ENCODE measurements at regions not wholly inside any gene's neighbourhood (a gene's known extent, or its start where the extent isn't known, plus 50 kb on each side); places are given as distances from the start of the nearest gene placed in this dataset.

- Histone ChIP-seq H2BK5ac (ENCODE audit: low read depth, low read length, poor library complexity, severe bottlenecking) (no peak overlapping the region), H3K4me1 (ENCODE audit: control insufficient read depth, insufficient read depth, low read length) (peaks cover 4% of the 10 kb centered on the region; the same call in 1 of the 2 replicates), H3K9me3 (ENCODE audit: control insufficient read depth, insufficient read depth, low read length) (peaks cover 5% of the 10 kb centered on the region; the same call in 1 of the 2 replicates), H3K56ac (ENCODE audit: extremely low read depth, insufficient read depth, low read length) (no peak overlapping the region), H2BK20ac (ENCODE audit: low read depth, low read length) (peak overlapping the region; percentile 42; the same call in 1 of the 2 replicates), H3K9ac (ENCODE audit: low read depth, low read length) (no peak overlapping the region), H3K9me1 (ENCODE audit: insufficient read depth, low read length) (no peaks in the 10 kb centered on the region), H3K23ac (ENCODE audit: low read depth, low read length) (no peak overlapping the region), H2BK120ac (ENCODE audit: low read depth, low read length) (no peak overlapping the region), H3K14ac (replicated peaks; ENCODE audit: low read depth, low read length) (no peak overlapping the region), H3K4me2 (ENCODE audit: low read depth, low read length) (no peak overlapping the region), H4K8ac (ENCODE audit: low read depth in 2 of 2, low read length in 2 of 2) (no peak overlapping the region), H2BK15ac (ENCODE audit: low read depth, low read length) (no peak overlapping the region), H3K79me1 (ENCODE audit: low read depth in 1 of 2, low read length in 2 of 2) (no peaks in the 10 kb centered on the region), H4K91ac (ENCODE audit: insufficient read depth, low read depth, low read length) (no peak overlapping the region), H3K4ac (ENCODE audit: low read depth, low read length) (no peak overlapping the region), H4K20me1 (ENCODE audit: insufficient read depth, low read length) (no peaks in the 10 kb centered on the region), H3K18ac (ENCODE audit: low read depth, low read length) (no peak overlapping the region), H3K27ac (ENCODE audit: insufficient read depth, low read length) (no peak overlapping the region), H3K36me3 (ENCODE audit: control insufficient read depth, insufficient read depth, low read length) (no peaks in the 10 kb centered on the region), H2AK5ac (ENCODE audit: low read depth, low read length) (no peak overlapping the region), H2AK9ac (replicated peaks; ENCODE audit: low read depth, low read length, poor library complexity) (no peak overlapping the region), H3K4me3 (ENCODE audit: insufficient read depth, low read depth, low read length) (no peak overlapping the region), H3K27me3 (ENCODE audit: control insufficient read depth, insufficient read depth, low read length) (no peaks in the 10 kb centered on the region; the same call in 1 of the 2 replicates), H2AFZ (replicated peaks; ENCODE audit: low read length, poor library complexity) (no peak overlapping the region), H4K5ac (ENCODE audit: low read depth, low read length) (no peak overlapping the region)
- dilution Hi-C loops (cut with HindIII; ENCODE audit: low sequenced_read_pairs, unreplicated experiment): no loop called here
- intact Hi-C loops (cut with micrococcal nuclease): no loop called here
- no peak for DNase-seq
- ATAC-seq (ENCODE audit: low read depth): no peak
- ChIA-PET CTCF (no interaction called here), POLR2A (ENCODE audit: unreplicated experiment) (no interaction called here)
- no TSS peak for BruUV-seq (replicated peaks)
- TF ChIP-seq MXI1 (IDR thresholded peaks at IDR 0.05; ENCODE audit: borderline replicate concordance, low read depth, low read length) (no peak), CHD1 (IDR thresholded peaks at IDR 0.05; ENCODE audit: low read depth, low read length) (no peak), CEBPB (IDR thresholded peaks at IDR 0.05; ENCODE audit: low read depth, low read length) (no peak), RAD21 (IDR thresholded peaks at IDR 0.05; ENCODE audit: low read length) (no peak)
- in situ Hi-C loops (cut with MboI; ENCODE audit: low sequenced_read_pairs): no loop called here
Observed at GRCh38 chr11:34793666-34794065, 122.5 kb downstream of the APIP start.
